OCI-LY7 (cell line): ENCODE measurements at regions not wholly inside any gene's neighbourhood (a gene's known extent, or its start where the extent isn't known, plus 50 kb on each side); places are given as distances from the start of the nearest gene placed in this dataset.

Experiments used
- BruUV-seq: library from RNA; stranded (reverse); fragments of 400-500 nt; replicated peaks from 2 replicates; lab custom pipeline; 2021; lab: Mats Ljungman, UMichigan
- CTCF ChIA-PET: fragments of 300-600 bp; sonication (Branson Sonifier 250); formaldehyde crosslinking; loops from one replicate; lab custom pipeline; 2022; ENCODE audit warnings: antibody characterized with exemption; ENCODE audit not compliant: unreplicated experiment; lab: Charles Lee
- POLR2A ChIA-PET: fragments of 300-600 bp; sonication (Branson Sonifier 250); formaldehyde crosslinking; loops from one replicate; lab custom pipeline; 2022; ENCODE audit warnings: antibody characterized with exemption; lab: Charles Lee
- DNase-seq: peaks from one replicate; pipeline ENCODE4 v3.0.0-alpha.2; 2015; ENCODE audit warnings: low spot score
- H2AFZ ChIP-seq: fragments of 200-600 bp; sonication (generic), shearing (Covaris generic); 2 replicates; pipeline ENCODE4 v1.6.1; 2014; ENCODE audit warnings: mild to moderate bottlenecking, antibody characterized with exemption, low read length, moderate library complexity
- H3K27ac ChIP-seq: fragments of 200-600 bp; sonication (generic); 2 replicates; pipeline ENCODE4 v1.5.1; 2014; ENCODE audit warnings: mixed run types, low read depth, mild to moderate bottlenecking, moderate library complexity, low read length, inconsistent platforms; ENCODE audit not compliant: poor library complexity, severe bottlenecking
- H3K36me3 ChIP-seq: fragments of 200-600 bp; sonication (generic); 2 replicates; pipeline ENCODE4 v1.6.1; 2014; ENCODE audit warnings: mild to moderate bottlenecking, antibody characterized with exemption, low read length, moderate library complexity, mixed read lengths; ENCODE audit not compliant: insufficient read depth
- H3K4me1 ChIP-seq: fragments of 200-600 bp; sonication (generic); 2 replicates; pipeline ENCODE4 v1.5.1; 2014; ENCODE audit warnings: mild to moderate bottlenecking, low read length; ENCODE audit not compliant: insufficient read depth, poor library complexity, severe bottlenecking
- H3K4me2 ChIP-seq: fragments of 200-600 bp; sonication (generic); 2 replicates; pipeline ENCODE4 v1.6.1; 2014; ENCODE audit warnings: mild to moderate bottlenecking, low read length
- H3K4me3 ChIP-seq: fragments of 200-600 bp; sonication (generic); 2 replicates; pipeline ENCODE4 v1.5.1; 2014; ENCODE audit warnings: mild to moderate bottlenecking, low read depth, low read length; ENCODE audit not compliant: poor library complexity, severe bottlenecking
- H3K79me2 ChIP-seq: fragments of 200-600 bp; sonication (generic); 2 replicates; pipeline ENCODE4 v1.6.1; 2016; ENCODE audit warnings: low read depth, mild to moderate bottlenecking, low read length, moderate library complexity, mixed read lengths; ENCODE audit not compliant: insufficient read depth
- H3K9me2 ChIP-seq: fragments of 200-600 bp; sonication (generic); 2 replicates; pipeline ENCODE4 v1.6.1; 2016; ENCODE audit warnings: mild to moderate bottlenecking, low read length, mixed read lengths; ENCODE audit not compliant: insufficient read depth
- H3K9me3 ChIP-seq: fragments of 200-600 bp; sonication (generic); 2 replicates; pipeline ENCODE4 v1.6.1; 2014; ENCODE audit warnings: mild to moderate bottlenecking, mixed run types, low read length, mixed read lengths
- H4K20me1 ChIP-seq: fragments of 200-600 bp; sonication (generic); 2 replicates; pipeline ENCODE4 v1.6.1; 2014; ENCODE audit warnings: mild to moderate bottlenecking, antibody characterized with exemption, low read length, moderate library complexity, mixed read lengths; ENCODE audit not compliant: insufficient read depth
- EZH2phosphoT487 ChIP-seq: fragments of 200-600 bp; sonication (generic); IDR thresholded peaks from 2 replicates; pipeline ENCODE4 v1.6.1; 2018; ENCODE audit warnings: low read depth, borderline replicate concordance, mild to moderate bottlenecking, mixed run types, antibody characterized with exemption, low read length, moderate library complexity, mixed read lengths
- intact Hi-C: fragments of 100-400 bp; cut with micrococcal nuclease; formaldehyde crosslinking; loops from one replicate; pipeline ENCODE4 v1.10.0; 2022; ENCODE audit not compliant: unreplicated experiment
- TF ChIP-seq, protein P1 (sequence below): fragments of 200-600 bp; sonication (generic); conservative IDR thresholded peaks from 2 replicates; pipeline ENCODE4 v1.5.1; 2014; ENCODE audit warnings: mild to moderate bottlenecking, antibody characterized with exemption, low read length, moderate library complexity, mixed read lengths

DNA sequence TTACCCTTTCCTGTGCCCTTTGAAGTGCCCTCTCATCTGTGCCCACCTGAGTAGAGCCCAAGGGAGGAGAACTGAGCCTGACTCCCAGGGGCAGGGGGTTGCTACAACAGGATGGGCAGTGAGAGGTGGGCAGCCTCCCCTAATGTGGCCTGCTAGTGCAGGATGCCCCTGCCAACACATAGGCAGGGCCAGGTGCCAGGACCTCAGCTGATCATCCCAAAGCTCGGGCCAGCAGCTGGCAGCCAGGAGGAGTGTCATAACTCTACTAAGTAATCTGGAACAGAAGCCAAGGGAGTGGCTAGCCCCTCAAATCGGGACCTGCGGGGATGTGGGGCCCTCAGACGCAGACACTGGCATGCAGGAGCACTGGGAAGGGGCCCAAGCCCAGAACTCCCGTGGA lies 208.8 kb upstream of the RAB4A start:
- TF ChIP-seq EZH2phosphoT487, result no peak
- TF ChIP-seq, protein P1, sequence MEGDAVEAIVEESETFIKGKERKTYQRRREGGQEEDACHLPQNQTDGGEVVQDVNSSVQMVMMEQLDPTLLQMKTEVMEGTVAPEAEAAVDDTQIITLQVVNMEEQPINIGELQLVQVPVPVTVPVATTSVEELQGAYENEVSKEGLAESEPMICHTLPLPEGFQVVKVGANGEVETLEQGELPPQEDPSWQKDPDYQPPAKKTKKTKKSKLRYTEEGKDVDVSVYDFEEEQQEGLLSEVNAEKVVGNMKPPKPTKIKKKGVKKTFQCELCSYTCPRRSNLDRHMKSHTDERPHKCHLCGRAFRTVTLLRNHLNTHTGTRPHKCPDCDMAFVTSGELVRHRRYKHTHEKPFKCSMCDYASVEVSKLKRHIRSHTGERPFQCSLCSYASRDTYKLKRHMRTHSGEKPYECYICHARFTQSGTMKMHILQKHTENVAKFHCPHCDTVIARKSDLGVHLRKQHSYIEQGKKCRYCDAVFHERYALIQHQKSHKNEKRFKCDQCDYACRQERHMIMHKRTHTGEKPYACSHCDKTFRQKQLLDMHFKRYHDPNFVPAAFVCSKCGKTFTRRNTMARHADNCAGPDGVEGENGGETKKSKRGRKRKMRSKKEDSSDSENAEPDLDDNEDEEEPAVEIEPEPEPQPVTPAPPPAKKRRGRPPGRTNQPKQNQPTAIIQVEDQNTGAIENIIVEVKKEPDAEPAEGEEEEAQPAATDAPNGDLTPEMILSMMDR, result no peak
- no peak overlapping the region for H3K27ac ChIP-seq
- no peaks in the 10 kb centered on the region for H3K36me3 ChIP-seq
- H3K9me3 ChIP-seq, result no peaks in the 10 kb centered on the region
- no peak overlapping the region for H2AFZ ChIP-seq
- ChIA-PET POLR2A (no interaction called here), CTCF (interaction anchor here (0.6 kb wide), 1 partner anchor 31 kb away, joined by 4 read pairs; no protein-coding TSS in a partner anchor)
- intact Hi-C loops, result no loop called here
- no peak overlapping the region for H3K4me2 ChIP-seq
- H4K20me1 ChIP-seq, result no peaks in the 10 kb centered on the region
- DNase-seq, result no peak
- no peaks in the 10 kb centered on the region for H3K79me2 ChIP-seq
- no peak overlapping the region for H3K4me3 ChIP-seq
- H3K9me2 ChIP-seq, result no peaks in the 10 kb centered on the region
- BruUV-seq, result no TSS peak
- no peaks in the 10 kb centered on the region for H3K4me1 ChIP-seq

DNA sequence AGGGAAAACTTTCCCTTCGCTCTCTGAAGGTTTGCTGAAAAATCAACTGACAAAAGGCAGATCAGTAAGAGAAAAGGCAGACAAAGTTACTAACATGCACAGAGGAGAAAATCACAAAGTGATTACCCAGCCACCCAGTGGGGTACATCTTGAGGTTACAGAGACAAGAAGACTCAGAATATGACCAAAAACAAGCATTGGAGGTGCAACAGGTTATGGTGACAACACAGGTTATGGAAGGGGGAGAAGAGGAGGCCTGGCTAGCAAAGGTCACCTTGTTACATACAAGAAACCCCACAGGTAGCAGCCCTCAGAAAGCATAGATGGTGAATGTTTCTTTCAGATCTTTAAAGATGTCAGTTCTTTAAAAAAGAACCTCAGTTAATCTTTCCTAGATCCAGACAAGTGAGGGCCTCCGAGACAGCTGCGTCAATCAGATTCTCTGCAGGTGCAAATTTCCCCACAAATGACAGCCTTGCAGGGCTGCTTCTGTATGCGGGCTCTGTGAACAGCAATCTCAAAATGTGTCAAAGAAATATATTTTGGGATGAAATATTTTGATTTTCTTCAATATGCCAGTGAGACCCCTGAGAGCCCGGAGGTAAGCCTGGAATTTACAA lies 207.6 kb upstream of the RAB4A start:
- H2AFZ ChIP-seq, result no peak overlapping the region
- H3K27ac ChIP-seq, result no peak overlapping the region
- TF ChIP-seq EZH2phosphoT487, result no peak
- TF ChIP-seq, protein P1, result no peak
- no peaks in the 10 kb centered on the region for H3K9me3 ChIP-seq
- H3K4me1 ChIP-seq, result no peaks in the 10 kb centered on the region
- intact Hi-C loops, result no loop called here
- no peaks in the 10 kb centered on the region for H3K36me3 ChIP-seq
- H3K9me2 ChIP-seq, result no peaks in the 10 kb centered on the region
- DNase-seq, result no peak
- H3K4me2 ChIP-seq, result no peak overlapping the region
- no peaks in the 10 kb centered on the region for H3K79me2 ChIP-seq
- CTCF ChIA-PET, result no interaction called here
- H3K4me3 ChIP-seq, result no peak overlapping the region
- POLR2A ChIA-PET, result interaction anchor here (0.6 kb wide), 1 partner anchor 122 kb away, joined by 3 read pairs; no protein-coding TSS in a partner anchor
- BruUV-seq, result no TSS peak
- no peaks in the 10 kb centered on the region for H4K20me1 ChIP-seq
